ENCODE measurements at regions not wholly inside any gene's neighbourhood (a gene's known extent, or its start where the extent isn't known, plus 50 kb on each side); places are given as distances from the start of the nearest gene placed in this dataset.

- no peaks in the 10 kb centered on the region for H3K9me2 ChIP-seq
- H3F3A ChIP-seq (replicated peaks; ENCODE audit: insufficient read depth): no peaks in the 10 kb centered on the region
- H3K27me3 ChIP-seq (ENCODE audit: insufficient read depth): no peaks in the 10 kb centered on the region
- no peaks in the 10 kb centered on the region for H4K20me1 ChIP-seq (ENCODE audit: insufficient read depth)
- H3K4me3 ChIP-seq (ENCODE audit: low read depth in 2 of 2, low read length in 1 of 2): no peak overlapping the region
- no peaks in the 10 kb centered on the region for H3K9me3 ChIP-seq
- H2AFZ ChIP-seq (ENCODE audit: low read depth): no peak overlapping the region
- DNase-seq: no peak
- WGBS (ENCODE audit: low lambda C conversion rate): 76% methylated on average over 1 of the region's 1 CpG
- no peaks in the 10 kb centered on the region for H3K36me3 ChIP-seq (replicated peaks in 1 of 2; ENCODE audit: control insufficient read depth in 1 of 2, insufficient read depth in 2 of 2, low read length in 1 of 2)
- no peaks in the 10 kb centered on the region for H3K79me2 ChIP-seq (ENCODE audit: insufficient read depth)
- no peak for TF ChIP-seq TEAD4 (IDR thresholded peaks at IDR 0.05; ENCODE audit: borderline replicate concordance, insufficient read depth)
- TF ChIP-seq NRF1 (IDR thresholded peaks at IDR 0.05; ENCODE audit: low read depth, low read length): no peak
- TF ChIP-seq RXRA (IDR thresholded peaks at IDR 0.05; ENCODE audit: borderline replicate concordance, low read depth): no peak
- TF ChIP-seq RCOR1 (IDR thresholded peaks at IDR 0.05; ENCODE audit: low read length): no peak
- no peak for TF ChIP-seq MXI1 (IDR thresholded peaks at IDR 0.05; ENCODE audit: low read depth, low read length)
- no peak for TF ChIP-seq TCF12 (IDR thresholded peaks at IDR 0.05)
- ChIA-PET CTCF (interaction anchor here (0.9 kb wide), 1 partner anchor 10 kb away, joined by 3 read pairs; no protein-coding TSS in a partner anchor), POLR2A (no interaction called here)
- no peak overlapping the region for H3K27ac ChIP-seq (ENCODE audit: low read depth in 2 of 2, low read length in 1 of 2)
- H3K9ac ChIP-seq: no peak overlapping the region
- peaks cover 0 to 6% of the 10 kb centered on the region in 2 experiments; a peak in 2 of 4 replicates for H3K4me1 ChIP-seq (ENCODE audit: control insufficient read depth in 1 of 2, insufficient read depth in 2 of 2, low read depth in 1 of 2, low read length in 1 of 2)
- H3K4me2 ChIP-seq: no peak overlapping the region
Observed at GRCh38 chr5:104266161-104266560, 703.6 kb upstream of the NUDT12 start.

- H3K4me3 ChIP-seq (ENCODE audit: low read depth in 2 of 2, low read length in 1 of 2): no peak overlapping the region
- peaks cover 0 to 6% of the 10 kb centered on the region in 2 experiments; a peak in 2 of 4 replicates for H3K4me1 ChIP-seq (ENCODE audit: control insufficient read depth in 1 of 2, insufficient read depth in 2 of 2, low read depth in 1 of 2, low read length in 1 of 2)
- H2AFZ ChIP-seq (ENCODE audit: low read depth): no peak overlapping the region
- 92% methylated on average over 1 of the region's 1 CpG for WGBS (ENCODE audit: low lambda C conversion rate)
- no peaks in the 10 kb centered on the region for H3K9me3 ChIP-seq
- no peak for DNase-seq
- no peaks in the 10 kb centered on the region for H3K36me3 ChIP-seq (replicated peaks in 1 of 2; ENCODE audit: control insufficient read depth in 1 of 2, insufficient read depth in 2 of 2, low read length in 1 of 2)
- no peak overlapping the region for H3K9ac ChIP-seq
- ChIA-PET CTCF (no interaction called here), POLR2A (no interaction called here)
- H3K4me2 ChIP-seq: no peak overlapping the region
- H3K79me2 ChIP-seq (ENCODE audit: insufficient read depth): no peaks in the 10 kb centered on the region
- no peaks in the 10 kb centered on the region for H3K27me3 ChIP-seq (ENCODE audit: insufficient read depth)
- H3F3A ChIP-seq (replicated peaks; ENCODE audit: insufficient read depth): no peaks in the 10 kb centered on the region
- no peaks in the 10 kb centered on the region for H3K9me2 ChIP-seq
- TF ChIP-seq, protein P1, sequence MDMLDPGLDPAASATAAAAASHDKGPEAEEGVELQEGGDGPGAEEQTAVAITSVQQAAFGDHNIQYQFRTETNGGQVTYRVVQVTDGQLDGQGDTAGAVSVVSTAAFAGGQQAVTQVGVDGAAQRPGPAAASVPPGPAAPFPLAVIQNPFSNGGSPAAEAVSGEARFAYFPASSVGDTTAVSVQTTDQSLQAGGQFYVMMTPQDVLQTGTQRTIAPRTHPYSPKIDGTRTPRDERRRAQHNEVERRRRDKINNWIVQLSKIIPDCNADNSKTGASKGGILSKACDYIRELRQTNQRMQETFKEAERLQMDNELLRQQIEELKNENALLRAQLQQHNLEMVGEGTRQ (IDR thresholded peaks at IDR 0.05; ENCODE audit: borderline replicate concordance, low read depth, low read length): no peak
- TF ChIP-seq FOXJ3 (CRISPR knock-in tag; IDR thresholded peaks at IDR 0.05): no peak
- TF ChIP-seq EZH2phosphoT487 (IDR thresholded peaks at IDR 0.05; ENCODE audit: borderline replicate concordance, low read depth): no peak
- no peak for TF ChIP-seq SMC3 (IDR thresholded peaks at IDR 0.05; ENCODE audit: low read depth, low read length)
- no peak for TF ChIP-seq MXI1 (IDR thresholded peaks at IDR 0.05; ENCODE audit: low read depth, low read length)
- no peak for TF ChIP-seq YY1 (IDR thresholded peaks at IDR 0.05; ENCODE audit: low read depth)
- TF ChIP-seq, protein P2, sequence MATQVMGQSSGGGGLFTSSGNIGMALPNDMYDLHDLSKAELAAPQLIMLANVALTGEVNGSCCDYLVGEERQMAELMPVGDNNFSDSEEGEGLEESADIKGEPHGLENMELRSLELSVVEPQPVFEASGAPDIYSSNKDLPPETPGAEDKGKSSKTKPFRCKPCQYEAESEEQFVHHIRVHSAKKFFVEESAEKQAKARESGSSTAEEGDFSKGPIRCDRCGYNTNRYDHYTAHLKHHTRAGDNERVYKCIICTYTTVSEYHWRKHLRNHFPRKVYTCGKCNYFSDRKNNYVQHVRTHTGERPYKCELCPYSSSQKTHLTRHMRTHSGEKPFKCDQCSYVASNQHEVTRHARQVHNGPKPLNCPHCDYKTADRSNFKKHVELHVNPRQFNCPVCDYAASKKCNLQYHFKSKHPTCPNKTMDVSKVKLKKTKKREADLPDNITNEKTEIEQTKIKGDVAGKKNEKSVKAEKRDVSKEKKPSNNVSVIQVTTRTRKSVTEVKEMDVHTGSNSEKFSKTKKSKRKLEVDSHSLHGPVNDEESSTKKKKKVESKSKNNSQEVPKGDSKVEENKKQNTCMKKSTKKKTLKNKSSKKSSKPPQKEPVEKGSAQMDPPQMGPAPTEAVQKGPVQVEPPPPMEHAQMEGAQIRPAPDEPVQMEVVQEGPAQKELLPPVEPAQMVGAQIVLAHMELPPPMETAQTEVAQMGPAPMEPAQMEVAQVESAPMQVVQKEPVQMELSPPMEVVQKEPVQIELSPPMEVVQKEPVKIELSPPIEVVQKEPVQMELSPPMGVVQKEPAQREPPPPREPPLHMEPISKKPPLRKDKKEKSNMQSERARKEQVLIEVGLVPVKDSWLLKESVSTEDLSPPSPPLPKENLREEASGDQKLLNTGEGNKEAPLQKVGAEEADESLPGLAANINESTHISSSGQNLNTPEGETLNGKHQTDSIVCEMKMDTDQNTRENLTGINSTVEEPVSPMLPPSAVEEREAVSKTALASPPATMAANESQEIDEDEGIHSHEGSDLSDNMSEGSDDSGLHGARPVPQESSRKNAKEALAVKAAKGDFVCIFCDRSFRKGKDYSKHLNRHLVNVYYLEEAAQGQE (IDR thresholded peaks at IDR 0.05; ENCODE audit: low read depth, low read length): no peak
- no peak for TF ChIP-seq JUND (IDR thresholded peaks at IDR 0.05)
- no peak for TF ChIP-seq NRF1 (IDR thresholded peaks at IDR 0.05; ENCODE audit: low read depth, low read length)
- no peak for TF ChIP-seq TEAD4 (IDR thresholded peaks at IDR 0.05; ENCODE audit: borderline replicate concordance, insufficient read depth)
- TF ChIP-seq POLR2AphosphoS5 (IDR thresholded peaks at IDR 0.05; ENCODE audit: low read depth, low read length): no peak
- no peak for TF ChIP-seq RFX5 (IDR thresholded peaks at IDR 0.05; ENCODE audit: low read length)
- no peak for TF ChIP-seq TCF12 (IDR thresholded peaks at IDR 0.05)
- no peak overlapping the region for H3K27ac ChIP-seq (ENCODE audit: low read depth in 2 of 2, low read length in 1 of 2)
- H4K20me1 ChIP-seq (ENCODE audit: insufficient read depth): no peaks in the 10 kb centered on the region
Observed at GRCh38 chr5:104265531-104266140, 703.0 kb upstream of the NUDT12 start.
